GM23338 (cell line): ENCODE measurements at regions not wholly inside any gene's neighbourhood (a gene's known extent, or its start where the extent isn't known, plus 50 kb on each side); places are given as distances from the start of the nearest gene placed in this dataset.

Experiments
- ATAC-seq: fragments of 200-7000 bp; cut with Tn5 transposase; 3 replicates; pipeline ENCODE4 v1.9.1; 2020
- DNase-seq: peaks from one replicate; pipeline ENCODE4 v3.0.0-alpha.2; 2015; ENCODE audit warnings: low spot score
- H2AFZ ChIP-seq: fragments of 200-600 bp; sonication (generic); 2 replicates; pipeline ENCODE4 v1.8.0; 2016; ENCODE audit warnings: antibody characterized with exemption, mild to moderate bottlenecking, moderate library complexity
- H3F3A ChIP-seq: fragments of 200-600 bp; sonication (generic); replicated peaks from 2 replicates; pipeline ENCODE4 v1.8.0; 2017; ENCODE audit warnings: antibody characterized with exemption, mixed run types, low read depth
- H3K27ac ChIP-seq: fragments of 200-600 bp; sonication (generic); 2 replicates; pipeline ENCODE4 v1.6.1; 2016; ENCODE audit warnings: low read depth
- H3K27me3 ChIP-seq: fragments of 200-600 bp; sonication (generic); 2 replicates; pipeline ENCODE4 v1.8.0; 2016; ENCODE audit warnings: mild to moderate bottlenecking, mixed run types, moderate library complexity; ENCODE audit not compliant: insufficient read depth
- H3K36me3 ChIP-seq: fragments of 200-600 bp; sonication (generic); 2 replicates; pipeline ENCODE4 v1.8.0; 2016; ENCODE audit warnings: mild to moderate bottlenecking; ENCODE audit not compliant: insufficient read depth
- H3K4me1 ChIP-seq: fragments of 200-600 bp; sonication (generic); 2 replicates; pipeline ENCODE4 v1.8.0; 2016; ENCODE audit warnings: mild to moderate bottlenecking, moderate library complexity; ENCODE audit not compliant: insufficient read depth
- H3K4me2 ChIP-seq: fragments of 200-600 bp; sonication (generic); 2 replicates; pipeline ENCODE4 v1.7.1; 2017; ENCODE audit warnings: mixed run types
- H3K4me3 ChIP-seq: fragments of 200-600 bp; sonication (generic); 2 replicates; pipeline ENCODE4 v1.6.1; 2016; ENCODE audit warnings: mixed run types
- H3K79me2 ChIP-seq: fragments of 200-600 bp; sonication (generic); replicated peaks from 2 replicates; pipeline ENCODE4 v1.8.0; 2017; ENCODE audit warnings: mild to moderate bottlenecking; ENCODE audit not compliant: insufficient read depth
- H3K9me2 ChIP-seq: fragments of 200-600 bp; sonication (generic); 2 replicates; pipeline ENCODE4 v1.8.0; 2017; ENCODE audit not compliant: insufficient read depth
- H4K20me1 ChIP-seq: fragments of 200-600 bp; sonication (generic); replicated peaks from 2 replicates; pipeline ENCODE4 v1.8.0; 2017; ENCODE audit warnings: mild to moderate bottlenecking; ENCODE audit not compliant: insufficient read depth
- H3K27ac Mint-ChIP-seq: 2 replicates; pipeline ENCODE4 v1.8.0; 2020; ENCODE audit warnings: inconsistent platforms, mild to moderate bottlenecking, moderate library complexity, mixed read lengths
- H3K27me3 Mint-ChIP-seq: 3 replicates; pipeline ENCODE4 v1.8.0; 2022; ENCODE audit warnings: low read depth, mild to moderate bottlenecking, moderate library complexity, mixed read lengths, inconsistent platforms; ENCODE audit not compliant: insufficient read depth, poor library complexity
- H3K36me3 Mint-ChIP-seq: 3 replicates; pipeline ENCODE4 v1.8.0; 2021; ENCODE audit warnings: low read depth, mild to moderate bottlenecking, inconsistent platforms, moderate library complexity, mixed read lengths
- H3K4me1 Mint-ChIP-seq: 3 replicates; pipeline ENCODE4 v1.8.0; 2020; ENCODE audit warnings: mild to moderate bottlenecking, inconsistent platforms, mixed read lengths
- H3K4me3 Mint-ChIP-seq: 3 replicates; pipeline ENCODE4 v1.8.0; 2021; ENCODE audit warnings: moderate library complexity, mild to moderate bottlenecking, inconsistent platforms, mixed read lengths
- H3K9me3 Mint-ChIP-seq: 3 replicates; pipeline ENCODE4 v1.8.0; 2020; ENCODE audit warnings: moderate library complexity, mild to moderate bottlenecking, inconsistent platforms, mixed read lengths
- CREB1 ChIP-seq: fragments of 250-450 bp; sonication (Bioruptor Pico); IDR thresholded peaks from 2 replicates; pipeline ENCODE4 v1.5.0; 2020; ENCODE audit warnings: low read depth, mild to moderate bottlenecking, moderate library complexity
- CTCF ChIP-seq, 2 experiments: fragments of 200-600 bp in 1 of 2; sonication (generic) in 1 of 2; conservative IDR thresholded peaks; 2 replicates each; pipeline versions ENCODE4 v1.5.1 to v1.6.1; 2016 to 2017; ENCODE audit warnings: antibody characterized with exemption in 2 of 2, low read depth in 2 of 2, mild to moderate bottlenecking in 2 of 2, moderate library complexity in 1 of 2
- ETS1 ChIP-seq: IDR thresholded peaks from 2 replicates; pipeline ENCODE4 v1.6.1; 2016; ENCODE audit warnings: antibody characterized with exemption
- EZH2 ChIP-seq: fragments of 200-600 bp; sonication (generic); IDR thresholded peaks from one replicate; pipeline ENCODE4 v1.8.0; 2017; ENCODE audit warnings: antibody characterized with exemption, mild to moderate bottlenecking, low read depth; ENCODE audit not compliant: unreplicated experiment
- EZH2phosphoT487 ChIP-seq: fragments of 200-600 bp; sonication (generic); IDR thresholded peaks from one replicate; pipeline ENCODE4 v1.8.1; 2018; ENCODE audit warnings: antibody characterized with exemption; ENCODE audit not compliant: unreplicated experiment
- JUNB ChIP-seq: IDR thresholded peaks from one replicate; pipeline ENCODE4 v1.6.1; 2016; ENCODE audit warnings: antibody characterized with exemption; ENCODE audit not compliant: unreplicated experiment
- NANOG ChIP-seq: IDR thresholded peaks from 2 replicates; pipeline ENCODE4 v1.6.1; 2016; ENCODE audit warnings: antibody characterized with exemption, borderline replicate concordance
- POLR2AphosphoS5 ChIP-seq: IDR thresholded peaks from 2 replicates; pipeline ENCODE4 v1.6.1; 2016; ENCODE audit warnings: antibody characterized with exemption, low read depth
- STAT1 ChIP-seq: IDR thresholded peaks from one replicate; pipeline ENCODE4 v1.6.1; 2016; ENCODE audit warnings: antibody characterized with exemption; ENCODE audit not compliant: unreplicated experiment
- ZNF114 ChIP-seq: fragments of 250-450 bp; sonication (Bioruptor Pico); IDR thresholded peaks from 2 replicates; pipeline ENCODE4 v1.5.0; 2020; ENCODE audit warnings: mild to moderate bottlenecking, moderate library complexity
- ZNF331 ChIP-seq: fragments of 250-450 bp; sonication (Bioruptor Pico); IDR thresholded peaks from 2 replicates; pipeline ENCODE4 v1.5.0; 2020; ENCODE audit warnings: low read depth, mild to moderate bottlenecking, moderate library complexity
- ZNF462 ChIP-seq: fragments of 250-450 bp; sonication (Bioruptor Pico); IDR thresholded peaks from 2 replicates; pipeline ENCODE4 v1.5.0; 2020; ENCODE audit warnings: mild to moderate bottlenecking, moderate library complexity
- TF ChIP-seq, protein P1 (sequence below): IDR thresholded peaks from one replicate; pipeline ENCODE4 v1.6.1; 2018; ENCODE audit warnings: antibody characterized with exemption; ENCODE audit not compliant: unreplicated experiment

- Histone ChIP-seq H3K27ac (no peak overlapping the region), H3K4me2 (no peak overlapping the region), H3K4me3 (no peak overlapping the region), H2AFZ (no peak overlapping the region), H3K79me2 (no peaks in the 10 kb centered on the region), H3K27me3 (no peaks in the 10 kb centered on the region), H4K20me1 (no peaks in the 10 kb centered on the region), H3F3A (no peaks in the 10 kb centered on the region), H3K9me2 (no peaks in the 10 kb centered on the region), H3K4me1 (no peaks in the 10 kb centered on the region), H3K36me3 (no peaks in the 10 kb centered on the region)
- DNase-seq (no peak), ATAC-seq (no peak)
- peaks cover 3% of the 10 kb centered on the region; the same call in 1 of the 3 replicates for H3K4me1 Mint-ChIP-seq
- peaks cover 2% of the 10 kb centered on the region; the same call in 1 of the 3 replicates for H3K9me3 Mint-ChIP-seq
- H3K4me3 Mint-ChIP-seq: no peak overlapping the region
- peaks cover 4% of the 10 kb centered on the region for H3K27me3 Mint-ChIP-seq
- TF ChIP-seq EZH2phosphoT487 (no peak), ZNF462 (CRISPR knock-in tag) (no peak), CREB1 (no peak), ZNF331 (CRISPR knock-in tag) (no peak), STAT1 (no peak), ETS1 (no peak), JUNB (no peak), NANOG (no peak), CTCF (conservative IDR thresholded peaks at IDR 0.05; ENCODE audit: low read depth in 2 of 2) (no peak), POLR2AphosphoS5 (no peak), ZNF114 (CRISPR knock-in tag) (no peak), EZH2 (no peak)
- TF ChIP-seq, protein P1, sequence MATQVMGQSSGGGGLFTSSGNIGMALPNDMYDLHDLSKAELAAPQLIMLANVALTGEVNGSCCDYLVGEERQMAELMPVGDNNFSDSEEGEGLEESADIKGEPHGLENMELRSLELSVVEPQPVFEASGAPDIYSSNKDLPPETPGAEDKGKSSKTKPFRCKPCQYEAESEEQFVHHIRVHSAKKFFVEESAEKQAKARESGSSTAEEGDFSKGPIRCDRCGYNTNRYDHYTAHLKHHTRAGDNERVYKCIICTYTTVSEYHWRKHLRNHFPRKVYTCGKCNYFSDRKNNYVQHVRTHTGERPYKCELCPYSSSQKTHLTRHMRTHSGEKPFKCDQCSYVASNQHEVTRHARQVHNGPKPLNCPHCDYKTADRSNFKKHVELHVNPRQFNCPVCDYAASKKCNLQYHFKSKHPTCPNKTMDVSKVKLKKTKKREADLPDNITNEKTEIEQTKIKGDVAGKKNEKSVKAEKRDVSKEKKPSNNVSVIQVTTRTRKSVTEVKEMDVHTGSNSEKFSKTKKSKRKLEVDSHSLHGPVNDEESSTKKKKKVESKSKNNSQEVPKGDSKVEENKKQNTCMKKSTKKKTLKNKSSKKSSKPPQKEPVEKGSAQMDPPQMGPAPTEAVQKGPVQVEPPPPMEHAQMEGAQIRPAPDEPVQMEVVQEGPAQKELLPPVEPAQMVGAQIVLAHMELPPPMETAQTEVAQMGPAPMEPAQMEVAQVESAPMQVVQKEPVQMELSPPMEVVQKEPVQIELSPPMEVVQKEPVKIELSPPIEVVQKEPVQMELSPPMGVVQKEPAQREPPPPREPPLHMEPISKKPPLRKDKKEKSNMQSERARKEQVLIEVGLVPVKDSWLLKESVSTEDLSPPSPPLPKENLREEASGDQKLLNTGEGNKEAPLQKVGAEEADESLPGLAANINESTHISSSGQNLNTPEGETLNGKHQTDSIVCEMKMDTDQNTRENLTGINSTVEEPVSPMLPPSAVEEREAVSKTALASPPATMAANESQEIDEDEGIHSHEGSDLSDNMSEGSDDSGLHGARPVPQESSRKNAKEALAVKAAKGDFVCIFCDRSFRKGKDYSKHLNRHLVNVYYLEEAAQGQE: no peak
- no peak overlapping the region for H3K27ac Mint-ChIP-seq
- H3K36me3 Mint-ChIP-seq: no peaks in the 10 kb centered on the region; the same call in 1 of the 3 replicates
These were observed 321.9 kb downstream of the ACTR3B start for GRCh38 chr7:153081496-153081895.
